ENCODE measurements at regions not wholly inside any gene's neighbourhood (a gene's known extent, or its start where the extent isn't known, plus 50 kb on each side); places are given as distances from the start of the nearest gene placed in this dataset.
"Not testable (repeated sequence)": the region's sequence is repeated elsewhere in the genome, so short reads cannot be mapped to it uniquely, and the experiment has no call there.

GRCh38 chr12:22121224-22121623, 75.2 kb downstream of the CMAS start:
- peak; percentile 41 for DNase-seq
- Mint-ChIP-seq H3K4me3 (ENCODE audit: low read depth, unreplicated experiment) (no peak overlapping the region), H3K27me3 (ENCODE audit: unreplicated experiment) (no peaks in the 10 kb centered on the region), H3K9me3 (ENCODE audit: low read depth, unreplicated experiment) (no peaks in the 10 kb centered on the region), H3K27ac (ENCODE audit: unreplicated experiment) (no peak overlapping the region), H3K4me1 (ENCODE audit: low read depth, unreplicated experiment) (no peaks in the 10 kb centered on the region), H3K36me3 (ENCODE audit: insufficient read depth, unreplicated experiment) (no peaks in the 10 kb centered on the region)
- CTCF ChIA-PET: interaction anchor here (1.0 kb wide), 1 partner anchor 322 kb away, joined by 3 read pairs; no protein-coding TSS in a partner anchor
- intact Hi-C loops (cut with micrococcal nuclease; ENCODE audit: unreplicated experiment): no loop called here
- no TSS peak for BruUV-seq (replicated peaks)
- TF ChIP-seq CTCF (IDR thresholded peaks at IDR 0.05; ENCODE audit: unreplicated experiment): peak; percentile 24

GRCh38 chr12:22122359-22122758, 76.3 kb downstream of the CMAS start:
- peaks cover 1% of the 10 kb centered on the region for H3K9me3 Mint-ChIP-seq (ENCODE audit: low read depth, unreplicated experiment)
- no peak for TF ChIP-seq CTCF (IDR thresholded peaks at IDR 0.05; ENCODE audit: unreplicated experiment)
- DNase-seq: no peak
- no peaks in the 10 kb centered on the region for H3K4me1 Mint-ChIP-seq (ENCODE audit: low read depth, unreplicated experiment)
- no peak overlapping the region for H3K4me3 Mint-ChIP-seq (ENCODE audit: low read depth, unreplicated experiment)
- H3K36me3 Mint-ChIP-seq (ENCODE audit: insufficient read depth, unreplicated experiment): no peaks in the 10 kb centered on the region
- H3K27ac Mint-ChIP-seq (ENCODE audit: unreplicated experiment): no peak overlapping the region
- H3K27me3 Mint-ChIP-seq (ENCODE audit: unreplicated experiment): no peaks in the 10 kb centered on the region
- no TSS peak for BruUV-seq (replicated peaks)
- intact Hi-C loops (cut with micrococcal nuclease; ENCODE audit: unreplicated experiment): no loop called here
- CTCF ChIA-PET: interaction anchor here (0.7 kb wide), 1 partner anchor 685 kb away, joined by 3 read pairs; the partner anchor contains the start of gene PYROXD1

GRCh38 chr12:22124987-22125386, 79.0 kb downstream of the CMAS start:
- Mint-ChIP-seq H3K27me3 (ENCODE audit: unreplicated experiment) (no peaks in the 10 kb centered on the region), H3K4me1 (ENCODE audit: low read depth, unreplicated experiment) (no peaks in the 10 kb centered on the region), H3K4me3 (ENCODE audit: low read depth, unreplicated experiment) (no peak overlapping the region), H3K27ac (ENCODE audit: unreplicated experiment) (no peak overlapping the region), H3K36me3 (ENCODE audit: insufficient read depth, unreplicated experiment) (no peaks in the 10 kb centered on the region), H3K9me3 (ENCODE audit: low read depth, unreplicated experiment) (peaks cover 3% of the 10 kb centered on the region)
- BruUV-seq (replicated peaks): no TSS peak
- no peak for TF ChIP-seq CTCF (IDR thresholded peaks at IDR 0.05; ENCODE audit: unreplicated experiment)
- no peak for DNase-seq
- intact Hi-C loops (cut with micrococcal nuclease; ENCODE audit: unreplicated experiment): no loop called here
- CTCF ChIA-PET: no interaction called here

- H3K4me1 Mint-ChIP-seq (ENCODE audit: low read depth, unreplicated experiment); H3K36me3 Mint-ChIP-seq (ENCODE audit: insufficient read depth, unreplicated experiment); H3K4me3 Mint-ChIP-seq (ENCODE audit: low read depth, unreplicated experiment); H3K27me3 Mint-ChIP-seq (ENCODE audit: unreplicated experiment); H3K9me3 Mint-ChIP-seq (ENCODE audit: low read depth, unreplicated experiment); H3K27ac Mint-ChIP-seq (ENCODE audit: unreplicated experiment); BruUV-seq (replicated peaks); CTCF ChIA-PET; DNase-seq; intact Hi-C loops (cut with micrococcal nuclease; ENCODE audit: unreplicated experiment): not testable (repeated sequence)
Measured at GRCh38 chr12:22126101-22126500, 80.1 kb downstream of the CMAS start.

DNA sequence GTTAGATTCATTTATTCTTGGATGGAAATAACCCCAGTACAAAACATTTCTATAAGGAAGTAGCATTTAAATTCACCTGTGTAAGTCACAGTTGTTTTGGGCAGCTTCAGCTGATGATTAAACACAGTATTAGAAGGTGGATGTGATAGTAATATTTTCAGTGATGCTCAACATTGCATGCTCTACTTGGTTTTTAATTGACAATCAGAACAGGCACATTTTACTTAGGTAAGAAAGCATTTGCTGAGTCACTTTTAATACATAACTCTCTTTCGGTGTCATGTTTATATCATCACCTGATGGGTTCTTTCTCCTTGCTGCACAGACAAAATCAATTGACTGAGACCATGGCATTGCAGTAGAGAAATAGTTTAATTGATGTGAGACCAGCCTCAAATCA, 80.7 kb downstream of the CMAS start:
- no peak for DNase-seq
- Mint-ChIP-seq H3K27me3 (ENCODE audit: unreplicated experiment) (no peaks in the 10 kb centered on the region), H3K4me1 (ENCODE audit: low read depth, unreplicated experiment) (no peaks in the 10 kb centered on the region), H3K27ac (ENCODE audit: unreplicated experiment) (no peak overlapping the region), H3K4me3 (ENCODE audit: low read depth, unreplicated experiment) (no peak overlapping the region), H3K9me3 (ENCODE audit: low read depth, unreplicated experiment) (peaks cover 3% of the 10 kb centered on the region), H3K36me3 (ENCODE audit: insufficient read depth, unreplicated experiment) (no peaks in the 10 kb centered on the region)
- no peak for TF ChIP-seq CTCF (IDR thresholded peaks at IDR 0.05; ENCODE audit: unreplicated experiment)
- intact Hi-C loops (cut with micrococcal nuclease; ENCODE audit: unreplicated experiment): no loop called here
- CTCF ChIA-PET: no interaction called here
- BruUV-seq (replicated peaks): no TSS peak
